HG03095 (cell line): ENCODE measurements at regions not wholly inside any gene's neighbourhood (a gene's known extent, or its start where the extent isn't known, plus 50 kb on each side); places are given as distances from the start of the nearest gene placed in this dataset.

Experiments used
- ATAC-seq: cut with Tn5 transposase; IDR thresholded peaks from one replicate; pipeline ENCODE4 v1.9.1; 2021; ENCODE audit warnings: moderate library complexity; ENCODE audit not compliant: unreplicated experiment

DNA sequence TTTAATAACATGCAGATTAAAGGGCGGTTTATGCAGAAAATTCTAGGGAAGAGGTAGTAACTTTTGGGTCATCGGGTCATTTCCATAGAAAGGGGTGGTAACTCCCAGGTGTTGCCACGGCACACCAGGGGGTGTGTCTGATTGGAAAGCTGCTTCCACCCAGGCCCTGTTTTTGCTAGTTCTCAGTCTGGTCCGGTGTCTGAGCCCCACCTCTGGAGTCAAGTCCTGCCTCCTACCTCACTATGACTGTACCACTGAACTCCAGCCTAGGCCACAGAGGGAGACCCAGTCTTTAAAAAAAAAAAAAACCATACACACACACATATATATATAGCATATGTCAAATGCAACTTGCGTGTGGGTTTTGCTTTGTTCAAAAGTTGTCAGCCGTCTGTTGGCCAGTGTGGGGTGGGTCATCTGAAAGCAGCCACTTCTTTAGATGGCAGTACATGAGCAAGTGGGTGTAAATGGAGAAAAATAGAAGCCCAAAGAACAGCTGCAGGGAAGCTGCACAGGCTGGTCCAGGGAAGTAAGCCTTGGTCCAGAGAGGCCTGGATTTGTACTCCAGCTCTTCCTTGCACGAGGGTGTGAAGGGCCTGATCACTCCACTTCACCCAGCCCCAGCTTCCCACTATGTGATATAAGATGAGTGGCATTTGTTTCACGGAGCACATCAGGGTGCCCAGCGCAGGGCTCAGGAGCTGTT, 110.7 kb upstream of the SPRY4 start:
- ATAC-seq: no peak

DNA sequence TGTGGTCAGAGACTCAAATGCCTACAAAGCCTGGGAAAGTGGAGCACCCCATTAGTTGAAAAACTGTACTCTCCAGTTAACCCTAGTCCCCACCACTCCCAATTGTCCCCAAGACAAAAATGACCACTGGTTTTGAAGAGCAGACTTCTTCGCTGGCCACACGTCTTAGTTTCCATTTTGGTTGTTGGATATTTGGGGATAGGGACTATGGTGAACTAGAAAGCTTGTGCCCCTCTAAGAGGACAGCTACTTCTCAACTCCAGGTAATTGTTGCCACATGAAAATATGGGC, 109.4 kb upstream of the SPRY4 start:
- ATAC-seq: no peak

DNA sequence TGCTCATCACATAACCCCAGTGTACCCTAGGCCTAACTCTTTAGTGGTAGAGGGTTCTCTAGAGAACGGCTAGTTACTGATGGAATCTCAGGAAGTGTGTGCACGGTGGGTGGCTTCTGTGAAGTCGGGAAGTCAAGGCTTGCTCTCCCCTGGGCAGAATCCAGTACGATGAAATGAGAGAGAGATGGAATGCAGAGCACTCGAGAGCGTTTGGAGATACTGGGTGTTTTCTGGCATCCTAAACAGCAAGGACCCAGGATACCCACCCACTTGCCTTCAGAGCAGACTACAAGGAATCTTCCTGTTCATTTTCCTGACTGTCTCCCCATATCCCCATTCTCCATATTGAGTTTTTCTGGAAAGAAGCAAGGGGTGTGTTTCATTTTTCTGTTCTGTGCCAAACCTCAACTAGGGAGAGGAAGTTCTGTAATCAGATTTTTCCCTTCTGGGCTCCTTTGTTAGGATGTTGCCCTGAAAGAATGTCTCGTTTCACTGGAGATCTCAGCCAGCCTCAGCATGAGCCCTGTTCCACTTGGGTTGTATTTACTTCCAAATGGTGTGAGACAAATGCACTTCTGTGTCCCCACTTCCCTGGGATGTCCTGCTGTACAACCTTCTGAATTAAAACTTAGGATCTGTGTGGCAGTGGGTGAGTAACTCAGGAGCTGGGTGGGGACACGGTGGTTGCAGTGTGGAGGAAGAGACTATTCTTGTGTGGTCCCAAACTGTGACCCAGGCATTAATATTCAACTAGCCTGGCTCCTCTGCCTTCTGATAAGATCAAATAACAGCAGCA, 108.9 kb upstream of the SPRY4 start:
- ATAC-seq: no peak

DNA sequence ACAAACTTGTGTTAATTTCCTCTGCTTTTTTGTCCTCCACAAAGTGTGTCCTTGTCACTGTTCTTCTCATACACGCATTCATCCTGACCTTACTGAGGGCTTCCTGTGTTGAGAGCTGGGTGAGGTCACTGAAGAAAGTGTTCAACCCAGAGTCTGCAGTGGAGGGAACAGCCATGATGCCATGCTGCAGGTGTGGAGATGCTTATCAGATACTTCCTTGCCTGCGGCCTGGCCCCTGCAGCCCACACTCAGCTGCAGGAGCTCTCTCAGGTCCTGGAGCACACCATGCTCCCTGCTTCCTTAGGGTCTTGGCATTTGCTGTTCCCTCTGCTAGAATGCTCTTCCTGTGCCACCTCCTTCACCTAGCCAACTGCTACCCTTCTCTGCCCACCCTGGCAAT, 108.1 kb upstream of the SPRY4 start:
- ATAC-seq: no peak

GRCh38 chr5:142432369-142432863, 107.6 kb upstream of the SPRY4 start:
- peak; percentile 67 for ATAC-seq

DNA sequence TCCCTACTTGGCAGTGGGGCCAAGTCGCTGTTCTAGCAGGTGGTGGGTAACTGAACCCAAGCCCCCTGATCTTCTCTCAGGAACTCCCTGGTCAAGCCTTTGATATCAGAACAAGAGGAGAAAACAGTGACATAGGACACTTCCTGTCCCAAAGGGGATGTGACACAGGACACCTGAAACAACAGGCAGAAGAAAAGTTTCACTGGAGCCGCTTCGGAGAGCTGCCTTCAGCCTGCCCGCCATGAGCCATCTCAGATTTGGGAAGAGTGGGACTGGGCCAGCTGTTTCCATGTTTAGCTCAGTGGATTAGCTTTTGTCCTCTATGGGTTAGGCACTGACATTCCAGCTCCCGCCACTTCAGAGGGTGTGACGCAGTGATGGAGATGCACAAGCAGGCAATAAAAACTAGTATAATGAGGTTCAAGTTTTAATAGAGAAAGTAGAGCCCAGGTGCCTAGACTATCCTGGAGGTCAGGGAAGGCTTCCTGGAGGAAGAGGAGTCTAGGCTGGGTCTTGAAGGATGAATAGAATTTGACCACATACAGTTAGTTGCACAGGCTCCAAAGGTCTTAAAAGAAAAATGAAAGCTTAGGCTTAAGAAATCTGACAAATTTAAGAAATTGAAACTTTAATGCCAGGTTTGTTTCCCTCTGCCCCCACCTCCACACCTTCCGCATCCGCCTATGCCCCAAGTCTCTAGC, 104.1 kb upstream of the SPRY4 start:
- ATAC-seq: no peak

DNA sequence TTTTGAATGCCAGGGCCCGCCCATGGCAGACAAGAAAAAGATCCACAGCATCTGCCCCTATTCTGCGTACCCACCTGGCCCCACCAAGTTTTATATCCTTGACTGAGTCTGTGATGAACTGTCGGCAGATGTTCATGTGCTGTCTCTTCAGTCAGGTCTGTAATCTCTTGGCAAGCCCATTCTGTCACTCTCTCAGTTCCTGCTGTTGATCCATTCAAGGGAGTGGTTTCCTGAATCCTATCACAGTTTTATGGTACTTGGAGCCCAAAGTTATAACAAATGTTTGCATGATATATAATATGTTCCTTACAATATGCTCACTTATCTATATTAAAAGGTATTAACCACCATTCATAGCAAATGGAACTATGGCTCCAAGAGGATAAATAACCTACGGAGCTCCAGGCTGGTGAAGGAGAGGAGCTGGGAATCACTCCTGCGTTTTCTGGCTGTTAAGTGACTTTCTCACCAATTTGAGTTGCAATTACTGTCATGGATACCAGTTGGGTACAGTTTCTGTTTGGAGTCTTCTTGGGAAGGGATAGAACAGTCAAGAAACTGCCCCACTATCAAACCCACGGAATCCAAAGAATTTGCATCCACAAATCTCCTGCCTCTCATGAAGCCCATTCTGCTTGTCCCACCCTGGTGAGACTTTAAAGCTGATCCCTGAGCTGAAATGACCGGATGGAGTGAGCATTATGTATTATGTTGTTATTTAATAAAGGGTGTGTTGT, 103.4 kb upstream of the SPRY4 start:
- ATAC-seq: no peak

- ATAC-seq: no peak
Observed at GRCh38 chr5:142427529-142427928, 102.7 kb upstream of the SPRY4 start.

DNA sequence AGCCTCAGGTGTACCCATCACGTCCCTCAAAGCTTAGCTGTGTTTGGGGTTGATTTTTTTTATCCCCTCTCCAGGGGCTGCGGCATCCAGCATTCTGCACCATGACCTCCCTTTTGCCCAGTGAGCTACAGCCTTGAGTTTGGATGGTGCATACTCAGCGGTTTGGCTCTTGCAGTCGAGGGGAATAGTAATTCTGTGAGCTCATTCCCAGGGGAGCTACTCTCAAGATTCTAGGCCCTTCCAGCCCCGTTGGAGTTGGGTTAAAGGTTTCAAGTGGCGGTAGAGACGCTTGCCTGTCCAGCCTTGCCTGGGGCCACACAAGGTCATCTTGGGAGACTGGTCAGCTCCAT, 102.2 kb upstream of the SPRY4 start:
- ATAC-seq: no peak

DNA sequence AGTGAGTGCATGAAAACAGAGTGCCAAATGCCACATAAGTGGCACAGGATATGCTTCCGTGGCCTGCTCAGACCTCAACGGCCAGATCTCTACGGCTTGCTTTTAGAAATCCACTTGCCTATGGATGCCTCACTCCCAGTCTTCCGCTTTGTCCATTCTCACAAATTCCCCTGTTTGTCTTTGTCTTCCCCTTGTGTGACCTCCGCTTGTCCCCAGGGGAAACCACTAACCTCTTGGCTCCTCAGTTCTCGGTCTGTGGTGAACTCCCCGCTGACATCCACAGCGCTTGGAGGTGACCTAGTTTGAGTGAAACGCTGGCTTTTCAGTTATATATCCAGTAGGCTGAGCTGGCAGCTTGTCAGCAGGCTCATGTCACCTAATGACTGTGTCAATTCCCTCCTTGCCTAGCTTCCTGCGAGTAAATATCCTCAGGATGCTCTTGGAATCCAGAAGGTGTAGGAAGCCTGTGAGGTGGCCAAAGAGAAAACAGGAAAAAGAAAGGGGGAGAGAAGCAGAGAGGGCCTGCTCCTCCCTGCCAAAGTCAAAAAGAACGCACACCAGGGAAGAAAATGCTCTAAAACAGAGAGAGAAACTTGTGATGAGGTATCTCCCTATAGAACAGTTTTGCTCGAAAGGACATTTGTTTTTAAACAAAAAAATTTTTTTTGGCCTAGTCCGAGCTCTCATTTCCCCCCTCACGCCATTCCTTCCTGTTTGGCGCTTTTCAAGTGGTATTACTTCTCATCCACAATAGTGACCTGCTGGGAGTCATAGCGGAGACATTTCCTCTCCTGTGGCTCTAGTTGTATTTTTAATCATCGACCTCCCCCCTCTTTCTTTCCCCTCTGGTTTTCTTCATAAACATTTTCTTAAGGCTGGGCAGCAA, 101.6 kb upstream of the SPRY4 start:
- ATAC-seq: no peak

DNA sequence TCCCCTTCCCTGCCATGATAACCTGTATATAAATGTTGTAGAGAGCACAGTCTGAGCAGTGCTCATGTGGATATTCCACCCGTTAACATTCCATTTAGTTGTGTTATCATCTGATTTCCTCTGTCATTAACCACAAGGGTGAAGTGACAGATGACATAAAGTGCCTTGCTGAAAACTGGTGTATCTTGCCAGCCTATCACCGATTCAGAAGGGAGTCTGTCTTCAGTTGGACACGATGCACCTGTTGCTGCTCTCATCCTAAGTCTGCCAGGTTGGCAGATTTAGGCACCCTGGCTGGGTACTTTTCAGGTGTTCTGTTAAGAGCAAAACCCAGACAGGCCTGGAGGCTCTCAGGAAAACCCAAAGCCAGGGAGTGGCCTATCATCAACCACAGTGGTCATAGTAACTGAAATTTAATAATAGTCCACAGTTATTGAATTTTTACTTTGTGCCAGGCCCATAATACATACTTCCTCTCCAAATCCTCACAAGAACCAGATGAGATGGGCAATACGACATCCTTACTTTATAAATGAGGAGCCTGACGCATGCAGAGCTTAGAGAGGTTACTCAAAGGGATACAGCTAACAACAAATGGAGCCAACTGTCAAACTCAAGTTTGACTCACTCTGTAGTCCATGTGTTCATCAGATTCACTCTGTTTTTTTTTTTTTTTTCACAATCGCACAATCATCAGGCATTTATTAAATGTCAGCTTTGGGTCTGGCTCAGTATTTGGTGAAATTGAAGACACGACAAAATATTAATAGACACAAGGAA, 100.7 kb upstream of the SPRY4 start:
- no peak for ATAC-seq

DNA sequence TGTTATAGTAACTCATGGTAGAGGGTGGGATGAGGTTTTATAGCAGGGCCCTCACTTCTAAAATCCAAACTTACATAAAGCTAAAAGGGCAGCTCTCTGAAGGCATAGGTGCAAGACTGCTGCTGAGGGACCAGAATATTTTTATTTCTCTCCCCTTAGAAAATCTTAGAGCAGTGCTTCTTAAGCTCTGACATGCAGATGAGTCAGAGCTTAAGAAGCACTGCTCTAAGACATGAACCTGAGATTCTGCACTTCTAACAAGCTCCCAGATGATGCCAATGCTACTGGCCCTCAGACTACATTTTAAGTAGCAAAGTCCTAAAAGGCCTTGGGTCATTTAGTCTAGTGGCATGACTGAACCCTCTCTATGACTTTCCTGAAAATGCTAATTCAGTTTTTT, 97.6 kb upstream of the SPRY4 start:
- no peak for ATAC-seq

- ATAC-seq: no peak
Observed at GRCh38 chr5:142421621-142422397, 97.0 kb upstream of the SPRY4 start.

- ATAC-seq: no peak
Observed at GRCh38 chr5:142421228-142421617, 96.4 kb upstream of the SPRY4 start.

DNA sequence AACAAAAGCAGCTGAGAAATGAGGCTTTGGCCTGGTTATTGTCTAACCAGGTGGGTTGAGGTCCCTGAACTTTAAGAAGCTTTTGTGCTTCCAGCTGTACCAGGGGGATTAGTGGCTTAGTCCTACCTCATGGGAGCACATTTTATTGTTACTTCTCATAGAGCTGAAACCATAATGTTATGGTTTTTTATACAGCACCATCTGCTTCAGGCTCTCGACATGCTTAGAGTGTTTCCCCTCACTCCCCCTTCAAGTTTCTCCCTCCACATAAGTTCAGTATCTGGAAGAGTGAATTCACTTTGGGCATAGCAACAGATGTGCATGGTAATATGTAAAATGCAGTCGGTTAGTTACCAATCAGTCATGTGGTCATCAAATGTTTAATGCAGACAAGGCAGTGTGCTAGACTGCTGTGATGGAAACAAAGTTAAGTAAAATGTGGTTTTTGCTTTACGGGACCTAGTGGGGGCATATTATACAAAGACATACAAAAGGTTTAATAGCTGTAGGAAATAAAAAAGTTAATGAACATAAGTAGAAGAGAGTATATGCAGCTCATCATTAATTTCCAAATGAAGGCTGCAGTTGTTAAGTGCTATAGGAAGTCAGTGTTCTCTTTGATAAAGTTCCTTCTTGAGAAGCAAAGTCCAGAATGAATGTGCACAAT, 95.9 kb upstream of the SPRY4 start:
- ATAC-seq: no peak

DNA sequence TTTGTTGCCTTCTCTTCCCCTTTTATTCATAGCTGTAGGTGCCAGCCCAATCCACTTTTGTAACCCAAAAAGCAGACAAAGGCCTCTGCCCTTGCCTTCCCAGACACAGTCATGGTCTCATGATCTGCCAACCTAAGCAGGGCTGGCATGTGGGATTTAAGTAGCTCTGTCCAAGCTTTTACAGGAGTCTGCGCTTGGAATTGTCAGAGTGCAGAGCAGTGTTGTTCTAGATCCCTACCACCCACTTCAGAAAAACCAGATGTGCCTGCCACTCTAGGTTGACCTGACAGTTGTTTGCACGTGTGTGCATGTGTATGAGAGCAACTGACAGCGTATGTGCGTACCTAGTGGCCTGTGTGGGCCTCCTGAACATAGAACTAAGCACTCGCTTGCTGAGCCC, 87.8 kb upstream of the SPRY4 start:
- ATAC-seq: no peak

- ATAC-seq: no peak
Observed at GRCh38 chr5:142411656-142412425, 87.0 kb upstream of the SPRY4 start.

- no peak for ATAC-seq
Observed at GRCh38 chr5:142411103-142411502, 86.3 kb upstream of the SPRY4 start.
